ENCODE measurements at regions not wholly inside any gene's neighbourhood (a gene's known extent, or its start where the extent isn't known, plus 50 kb on each side); places are given as distances from the start of the nearest gene placed in this dataset.

DNA sequence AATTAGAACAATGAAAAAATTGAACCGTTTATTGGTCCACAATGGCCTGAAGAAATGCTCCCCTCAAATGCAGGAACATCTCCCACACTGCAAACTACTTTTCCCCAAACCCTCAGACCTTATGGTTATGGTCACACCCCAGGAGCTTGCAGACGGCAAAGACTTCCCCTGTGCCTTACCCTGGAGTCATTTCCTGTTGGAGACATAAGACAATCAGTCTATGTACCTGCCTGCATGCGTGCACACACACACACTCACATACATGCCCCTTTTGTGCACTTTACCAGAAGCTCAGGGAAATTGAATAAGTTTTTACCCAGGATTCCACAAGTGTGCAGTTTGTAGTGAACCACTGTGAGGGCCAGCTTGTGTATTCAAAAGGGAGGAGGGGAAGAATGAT, 281.9 kb upstream of the CELF4 start:
- no TSS peak for BruUV-seq (replicated peaks)
- intact Hi-C loops (cut with micrococcal nuclease) (no loop called here), dilution Hi-C loops (cut with MboI; ENCODE audit: extremely low pct_ligation_motif_present, low sequenced_read_pairs) (no loop called here)
- TF ChIP-seq MYC (IDR thresholded peaks at IDR 0.05; ENCODE audit: low read depth, low read length): no peak
- no peak for TF ChIP-seq GATA2 (IDR thresholded peaks at IDR 0.05; ENCODE audit: insufficient read depth, insufficient read length, low read depth, low read length)
- no peak for TF ChIP-seq EZH2 (IDR thresholded peaks at IDR 0.05; ENCODE audit: borderline replicate concordance, low read depth, low read length, severe bottlenecking)
- no peak for TF ChIP-seq JUN (IDR thresholded peaks at IDR 0.05; ENCODE audit: borderline replicate concordance, insufficient read depth, insufficient read length, low read depth)
- no peak for TF ChIP-seq POLR2A (IDR thresholded peaks at IDR 0.05; ENCODE audit: low read depth, low read length)
- TF ChIP-seq, protein P1, sequence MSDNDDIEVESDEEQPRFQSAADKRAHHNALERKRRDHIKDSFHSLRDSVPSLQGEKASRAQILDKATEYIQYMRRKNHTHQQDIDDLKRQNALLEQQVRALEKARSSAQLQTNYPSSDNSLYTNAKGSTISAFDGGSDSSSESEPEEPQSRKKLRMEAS (IDR thresholded peaks at IDR 0.05; ENCODE audit: insufficient read depth, insufficient read length): no peak
- TF ChIP-seq POLR2AphosphoS5 (IDR thresholded peaks at IDR 0.05; ENCODE audit: insufficient read depth, low read depth, low read length): no peak
- TF ChIP-seq, protein P2, sequence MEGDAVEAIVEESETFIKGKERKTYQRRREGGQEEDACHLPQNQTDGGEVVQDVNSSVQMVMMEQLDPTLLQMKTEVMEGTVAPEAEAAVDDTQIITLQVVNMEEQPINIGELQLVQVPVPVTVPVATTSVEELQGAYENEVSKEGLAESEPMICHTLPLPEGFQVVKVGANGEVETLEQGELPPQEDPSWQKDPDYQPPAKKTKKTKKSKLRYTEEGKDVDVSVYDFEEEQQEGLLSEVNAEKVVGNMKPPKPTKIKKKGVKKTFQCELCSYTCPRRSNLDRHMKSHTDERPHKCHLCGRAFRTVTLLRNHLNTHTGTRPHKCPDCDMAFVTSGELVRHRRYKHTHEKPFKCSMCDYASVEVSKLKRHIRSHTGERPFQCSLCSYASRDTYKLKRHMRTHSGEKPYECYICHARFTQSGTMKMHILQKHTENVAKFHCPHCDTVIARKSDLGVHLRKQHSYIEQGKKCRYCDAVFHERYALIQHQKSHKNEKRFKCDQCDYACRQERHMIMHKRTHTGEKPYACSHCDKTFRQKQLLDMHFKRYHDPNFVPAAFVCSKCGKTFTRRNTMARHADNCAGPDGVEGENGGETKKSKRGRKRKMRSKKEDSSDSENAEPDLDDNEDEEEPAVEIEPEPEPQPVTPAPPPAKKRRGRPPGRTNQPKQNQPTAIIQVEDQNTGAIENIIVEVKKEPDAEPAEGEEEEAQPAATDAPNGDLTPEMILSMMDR (IDR thresholded peaks at IDR 0.05; ENCODE audit: extremely low read depth in 1 of 2, insufficient read depth in 1 of 2, low read depth in 1 of 2, low read length in 2 of 2): no peak
- no peak for TF ChIP-seq FOS (IDR thresholded peaks at IDR 0.05; ENCODE audit: borderline replicate concordance, insufficient read depth, low read length)
- no peak overlapping the region for H3K4me3 ChIP-seq (replicated peaks in 1 of 3; ENCODE audit: insufficient read depth in 1 of 3, low read depth in 1 of 3, low read length in 3 of 3)
- no peaks in the 10 kb centered on the region for H3K27me3 ChIP-seq (ENCODE audit: control insufficient read depth in 2 of 2, insufficient read depth in 2 of 2, low read length in 2 of 2)
- ChIA-PET POLR2A (no interaction called here), CTCF (no interaction called here)
- FAIRE-seq (no peak), DNase-seq (ENCODE audit: low read depth, low spot score) (no peak)
- H3K9me3 ChIP-seq (replicated peaks; ENCODE audit: control insufficient read depth, insufficient read depth, low read length): peaks cover 5% of the 10 kb centered on the region
- no peak overlapping the region for H3K27ac ChIP-seq (ENCODE audit: insufficient read depth, low read depth, low read length)
- no peak overlapping the region for H3K4me2 ChIP-seq (ENCODE audit: insufficient read depth, low read length)
- H3K9ac ChIP-seq (replicated peaks; ENCODE audit: extremely low read depth, insufficient read depth, low read length): no peak overlapping the region
- no peaks in the 10 kb centered on the region for H3K36me3 ChIP-seq (ENCODE audit: control insufficient read depth in 2 of 2, extremely low read depth in 1 of 2, insufficient read depth in 2 of 2, low read length in 2 of 2)
- H4K20me1 ChIP-seq (replicated peaks; ENCODE audit: control insufficient read depth, extremely low read depth, insufficient read depth, low read length): no peaks in the 10 kb centered on the region
- no peak overlapping the region for H2AFZ ChIP-seq (ENCODE audit: low read depth, low read length)
- H3K79me2 ChIP-seq (ENCODE audit: control insufficient read depth, insufficient read depth, low read length): no peaks in the 10 kb centered on the region
- H3K4me1 ChIP-seq (ENCODE audit: control insufficient read depth, extremely low read depth, insufficient read depth, low read length): no peaks in the 10 kb centered on the region
- H3K9me1 ChIP-seq (replicated peaks; ENCODE audit: control insufficient read depth, extremely low read depth, insufficient read depth, low read length): no peaks in the 10 kb centered on the region

Data from endothelial cell of umbilical vein (primary cell).